GM19372 (cell line): ENCODE measurements at regions not wholly inside any gene's neighbourhood (a gene's known extent, or its start where the extent isn't known, plus 50 kb on each side); places are given as distances from the start of the nearest gene placed in this dataset.

Source experiments
- ATAC-seq: cut with Tn5 transposase; IDR thresholded peaks from one replicate; pipeline ENCODE4 v1.9.1; 2021; ENCODE audit warnings: mild to moderate bottlenecking, low read depth, moderate library complexity; ENCODE audit not compliant: unreplicated experiment

DNA sequence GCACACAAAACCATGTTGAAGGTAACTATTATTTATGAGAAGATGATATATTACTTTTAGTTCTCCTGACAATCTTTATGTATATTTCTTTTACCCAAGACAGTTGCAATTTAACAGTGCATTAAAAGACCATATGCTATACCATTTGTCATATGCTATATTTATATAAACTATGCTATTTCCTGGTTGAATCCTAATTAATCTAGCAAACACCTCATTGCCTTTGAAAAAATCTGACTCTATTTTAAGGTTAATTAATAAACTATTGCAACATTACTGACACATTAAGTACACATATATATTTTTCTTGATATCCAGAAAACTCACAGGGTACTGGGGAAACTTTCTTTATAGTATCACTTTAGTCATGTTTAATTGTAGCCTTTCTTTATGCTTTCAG, 649.4 kb upstream of the PCDH20 start:
- no peak for ATAC-seq

DNA sequence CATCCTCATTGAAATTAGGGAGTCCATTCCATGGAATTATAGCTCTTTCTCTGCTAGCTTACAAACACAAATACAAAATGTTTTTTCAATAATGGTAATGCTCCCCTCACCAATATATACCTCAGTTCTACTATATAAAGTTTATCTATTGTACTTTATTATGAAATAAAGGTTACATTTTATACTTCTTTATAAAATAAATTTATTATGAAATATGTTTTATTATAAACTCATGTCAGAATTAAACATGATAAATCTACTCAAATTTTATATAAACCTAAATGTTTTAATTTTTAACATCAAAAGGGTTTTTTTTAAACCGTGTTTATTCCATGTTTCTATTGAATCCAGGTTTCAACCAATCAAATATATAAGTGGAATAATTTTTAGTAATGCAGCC, 646.1 kb upstream of the PCDH20 start:
- no peak for ATAC-seq

DNA sequence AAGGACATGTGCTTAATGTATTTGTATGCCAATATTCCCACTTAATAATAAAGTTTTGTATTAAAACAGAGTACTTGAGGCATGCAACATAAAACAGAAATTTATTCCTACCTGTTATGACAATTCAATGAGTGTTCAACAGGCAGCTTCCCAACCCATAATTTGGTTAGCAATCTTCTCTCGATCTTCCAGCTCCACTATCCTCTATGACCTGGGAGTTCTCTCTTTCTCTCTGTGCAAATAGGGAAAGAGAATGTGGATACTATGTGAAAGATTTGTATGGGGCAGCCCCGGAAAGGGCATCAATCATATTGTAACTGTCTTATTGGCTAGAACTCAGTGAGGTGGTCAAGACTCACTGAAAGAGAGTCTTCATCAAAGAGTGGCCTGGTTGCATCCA, 644.9 kb upstream of the PCDH20 start:
- no peak for ATAC-seq

DNA sequence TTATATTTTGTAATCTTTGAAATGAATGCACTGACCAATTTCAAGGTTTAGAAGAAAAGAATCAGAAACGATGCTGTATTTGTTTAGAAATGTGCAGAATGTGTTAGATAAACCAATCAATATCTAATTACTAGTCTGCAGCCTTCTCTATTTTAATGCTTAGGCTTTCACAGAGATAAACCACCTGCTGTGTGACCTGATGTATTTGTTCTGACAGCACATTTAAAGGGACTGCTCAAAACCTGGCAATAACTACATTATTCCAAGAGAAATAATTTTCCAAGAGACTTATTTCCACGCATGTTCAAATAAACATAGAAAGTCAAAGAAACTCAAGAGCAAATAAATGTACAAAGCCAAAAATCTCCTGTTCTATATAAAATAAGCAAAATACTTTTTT, 641.6 kb upstream of the PCDH20 start:
- ATAC-seq = no peak

DNA sequence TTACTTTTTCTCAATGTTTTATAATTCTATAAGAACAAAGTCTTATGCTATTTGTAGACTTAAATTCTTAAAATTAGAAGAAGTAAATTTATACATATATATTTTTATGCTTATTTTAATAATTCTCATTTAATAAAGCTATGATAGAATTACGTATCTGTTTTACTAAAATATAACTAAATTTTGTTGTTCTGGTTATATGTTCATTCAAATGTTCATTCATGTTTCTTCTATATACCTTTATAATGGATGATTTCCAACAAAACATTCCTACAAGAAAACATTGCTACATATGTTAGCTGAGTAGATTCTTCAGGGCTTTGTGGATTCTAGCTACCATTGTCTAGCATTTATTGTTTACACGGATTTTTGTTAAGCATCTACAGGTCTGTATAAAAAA, 634.3 kb upstream of the PCDH20 start:
- ATAC-seq = no peak

DNA sequence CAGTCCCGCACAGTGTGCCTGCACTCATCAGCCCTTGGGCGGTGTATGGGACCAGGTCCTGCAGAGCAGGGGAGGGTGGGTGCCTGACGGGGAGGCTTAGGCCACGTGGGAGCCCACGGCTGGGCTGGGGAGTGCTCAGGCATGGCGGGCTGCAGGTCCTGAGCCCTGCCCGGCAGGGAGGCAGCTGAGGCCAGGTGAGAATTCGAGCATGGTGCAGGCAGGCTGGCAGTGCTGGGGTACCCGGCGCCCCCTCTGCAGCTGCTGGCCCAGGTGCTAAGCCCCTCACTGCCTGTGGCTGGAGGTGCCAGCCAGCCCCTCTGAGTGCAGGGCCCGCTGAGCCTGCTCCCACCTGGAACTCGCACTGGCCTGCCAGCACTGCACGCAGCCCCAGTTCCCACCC, 630.9 kb upstream of the PCDH20 start:
- ATAC-seq = no peak

DNA sequence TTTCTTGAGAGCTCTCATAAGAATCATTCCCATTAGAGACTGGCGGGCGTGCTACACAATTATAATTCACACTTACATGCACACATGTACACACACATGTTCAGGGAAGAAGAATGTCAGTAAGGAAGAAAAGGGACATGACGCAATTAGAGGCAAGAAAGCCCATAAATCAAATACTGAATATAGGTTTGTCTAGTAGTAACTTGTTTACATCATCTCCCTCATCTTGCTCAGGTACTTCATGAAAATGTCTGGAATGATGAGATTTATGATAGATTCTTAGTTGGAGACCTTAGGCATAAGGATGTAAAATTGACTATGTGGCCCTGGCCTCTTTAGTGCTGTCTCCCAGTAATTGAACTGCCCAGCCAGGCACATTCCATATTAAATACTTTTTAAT, 628.0 kb upstream of the PCDH20 start:
- no peak for ATAC-seq

DNA sequence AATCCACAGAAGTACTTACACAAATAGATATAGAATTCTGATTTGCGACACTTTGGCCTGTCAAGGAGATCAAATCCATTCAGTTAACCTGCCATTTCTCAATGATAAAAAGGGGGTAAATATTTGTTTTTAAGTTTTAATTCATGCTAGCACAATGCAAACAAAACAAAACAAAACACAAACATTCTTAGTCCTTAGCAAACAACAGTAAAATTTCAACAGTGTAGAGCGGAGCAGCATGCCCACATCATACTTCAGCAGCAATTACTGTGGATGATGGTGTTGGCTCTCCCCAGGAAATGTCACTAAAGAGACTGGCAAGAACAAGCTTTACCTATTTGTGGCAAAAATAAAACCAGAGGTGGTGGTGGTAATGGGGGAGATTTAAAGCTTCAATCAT, 625.2 kb upstream of the PCDH20 start:
- no peak for ATAC-seq

DNA sequence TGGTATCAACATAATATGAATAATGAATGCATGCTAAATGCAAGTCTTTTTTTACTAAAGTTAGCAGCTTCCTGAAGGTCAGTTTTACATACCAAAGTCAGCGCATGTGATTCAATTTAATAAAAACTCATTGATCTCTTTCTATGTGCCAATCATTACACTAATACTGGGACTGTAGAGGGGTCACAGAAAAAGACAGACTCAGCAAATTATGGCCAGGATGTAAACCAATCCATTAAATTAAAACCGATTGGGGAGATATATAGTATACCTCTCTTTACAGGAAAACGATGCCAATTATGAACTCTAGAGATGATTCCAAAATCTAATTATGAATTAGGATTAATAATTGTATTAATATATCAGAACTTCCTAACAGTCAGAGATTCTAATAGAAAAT, 624.4 kb upstream of the PCDH20 start:
- no peak for ATAC-seq

DNA sequence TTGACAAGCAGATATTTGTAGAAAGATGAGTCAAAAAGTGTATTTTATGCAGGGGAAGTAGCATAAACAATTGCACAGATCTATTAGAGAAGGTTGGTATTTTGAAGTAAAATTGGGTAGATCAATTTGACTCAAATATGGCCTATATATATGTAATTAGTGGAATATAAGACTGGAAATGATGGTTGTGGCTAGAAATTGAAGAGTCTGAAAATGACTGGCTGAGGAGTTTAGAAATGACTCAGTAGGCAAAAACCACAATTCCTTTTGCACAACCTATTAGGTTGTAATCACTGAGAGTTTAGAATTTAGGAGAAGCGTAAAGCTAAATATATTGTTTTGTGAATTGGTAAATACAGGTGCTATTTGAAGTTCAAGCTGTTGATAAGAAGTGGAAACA, 622.6 kb upstream of the PCDH20 start:
- ATAC-seq = no peak

DNA sequence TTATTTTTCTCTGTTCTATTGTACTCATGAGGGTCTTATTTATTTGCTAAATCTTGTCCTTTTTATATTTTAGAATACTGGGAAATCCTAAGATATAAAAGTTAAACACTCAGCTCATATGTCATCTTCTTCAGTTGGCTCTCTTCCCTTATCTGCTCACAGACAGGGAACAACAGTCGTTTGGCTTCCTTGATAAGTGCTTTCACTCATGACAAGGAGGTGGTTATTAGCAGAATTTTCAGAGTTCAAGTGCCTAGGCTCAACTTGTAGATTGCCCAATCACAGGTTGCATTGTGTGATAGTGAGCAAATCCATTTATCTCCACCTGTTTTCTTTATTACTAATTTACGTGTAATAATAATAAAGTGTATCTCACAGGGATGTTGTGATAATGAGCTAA, 620.3 kb upstream of the PCDH20 start:
- no peak for ATAC-seq

DNA sequence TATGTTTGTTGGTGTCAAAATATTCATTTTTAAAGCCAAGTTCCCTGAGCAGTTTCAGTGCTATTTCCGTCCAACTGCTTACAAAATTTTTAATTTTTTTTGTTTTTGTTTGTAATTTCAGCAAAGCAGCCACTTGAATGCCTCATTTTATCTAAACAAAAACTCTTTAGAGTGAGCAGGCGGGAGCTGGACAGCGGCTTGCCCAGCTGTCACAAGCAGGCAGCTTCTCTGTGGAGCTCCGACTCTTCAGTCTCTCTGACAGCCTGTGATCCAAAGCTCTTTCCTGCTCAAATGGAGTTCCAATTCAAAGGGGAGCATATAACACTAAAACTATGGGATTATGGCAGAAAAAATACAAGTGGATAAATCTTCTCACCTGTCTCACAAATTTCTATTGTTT, 618.3 kb upstream of the PCDH20 start:
- ATAC-seq = no peak

DNA sequence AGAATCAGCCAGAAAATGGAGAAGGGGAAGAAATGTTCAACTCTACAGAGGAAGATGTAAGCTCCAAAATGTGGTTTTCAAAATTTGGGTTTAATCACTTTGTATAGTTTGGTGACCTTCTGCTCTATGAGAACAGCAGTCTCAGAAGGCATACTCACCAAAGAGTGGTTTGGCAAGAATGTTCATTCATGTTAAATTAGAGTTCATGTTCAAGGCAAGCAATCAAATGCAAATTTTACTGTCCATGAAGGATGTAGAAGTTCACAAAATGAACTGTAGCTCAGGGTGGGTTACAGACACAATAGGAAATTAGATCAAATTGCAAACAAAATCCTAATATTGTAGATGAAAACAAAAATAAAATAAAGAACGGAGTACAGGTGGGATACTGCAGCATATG, 606.7 kb upstream of the PCDH20 start:
- no peak for ATAC-seq

DNA sequence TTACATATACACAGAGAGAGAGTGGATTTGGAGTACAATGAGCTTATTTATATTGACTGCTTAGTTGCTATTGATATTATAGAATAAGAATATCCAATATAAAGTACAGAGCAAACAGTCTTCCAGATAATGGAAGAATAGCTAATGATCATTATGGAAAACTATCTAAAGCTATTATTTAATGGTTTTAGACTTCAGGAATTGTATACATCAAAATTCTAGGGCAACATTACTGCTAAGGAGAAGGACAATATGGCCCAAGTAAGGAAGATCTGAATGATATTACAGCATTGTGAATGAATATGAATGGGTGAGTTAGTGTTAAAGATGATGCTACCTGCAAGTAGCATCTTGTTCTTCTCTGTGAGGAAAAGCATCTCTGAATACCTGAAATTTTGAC, 604.2 kb upstream of the PCDH20 start:
- ATAC-seq = no peak

DNA sequence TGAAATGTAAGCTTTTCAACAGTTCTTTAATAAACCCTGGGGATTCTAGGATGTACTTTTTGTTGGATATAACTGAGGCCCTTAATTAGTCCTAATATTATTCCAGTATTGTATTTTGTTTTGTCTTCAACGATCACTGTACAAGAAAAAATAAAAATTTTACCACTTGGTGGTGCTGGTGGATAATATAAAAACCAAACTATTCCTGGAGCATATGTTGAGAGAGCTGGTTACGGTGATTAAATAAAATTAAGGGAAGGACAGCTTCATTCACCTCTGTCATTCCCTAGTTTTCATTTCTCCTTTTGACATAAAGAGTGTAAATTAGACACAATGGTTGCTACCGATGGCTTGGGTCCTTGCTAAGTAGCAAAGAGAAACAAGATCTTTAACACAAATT, 598.6 kb upstream of the PCDH20 start:
- no peak for ATAC-seq

DNA sequence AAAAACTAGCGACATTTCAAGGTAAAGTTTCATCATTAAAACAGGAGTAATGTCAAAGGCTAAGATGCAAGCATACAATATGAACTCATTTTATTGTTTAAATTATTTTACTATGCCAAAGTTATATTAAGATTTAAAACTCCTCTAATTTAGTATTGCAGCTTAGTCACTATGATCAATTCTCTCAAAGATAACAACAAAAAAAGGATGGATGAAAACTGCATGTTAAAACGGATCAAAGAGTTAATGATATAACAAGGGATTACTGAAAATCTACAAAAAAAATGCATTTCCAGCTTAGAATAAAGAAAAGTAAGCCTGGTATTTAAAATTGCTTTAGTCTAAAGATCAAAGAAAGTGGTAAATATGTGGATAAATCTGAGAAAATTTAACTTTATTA, 587.8 kb upstream of the PCDH20 start:
- no peak for ATAC-seq

DNA sequence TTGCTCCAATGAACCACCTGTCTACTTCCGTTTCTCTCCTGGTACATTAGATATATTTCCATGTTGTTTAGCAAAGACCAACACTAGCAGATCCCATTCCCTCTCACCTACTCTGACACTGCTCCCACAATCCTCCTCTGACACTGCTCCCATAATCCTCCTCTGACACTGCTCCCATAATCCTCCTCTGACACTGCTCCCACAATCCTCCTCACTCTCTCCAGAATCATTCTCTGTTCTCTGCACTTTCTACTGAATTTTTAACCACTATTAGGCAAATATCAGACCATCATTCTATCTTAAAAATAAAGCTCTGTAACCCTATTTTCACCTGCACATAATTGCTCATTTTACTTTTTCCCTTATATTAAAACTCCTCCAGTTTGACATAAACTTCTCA, 578.5 kb upstream of the PCDH20 start:
- no peak for ATAC-seq

DNA sequence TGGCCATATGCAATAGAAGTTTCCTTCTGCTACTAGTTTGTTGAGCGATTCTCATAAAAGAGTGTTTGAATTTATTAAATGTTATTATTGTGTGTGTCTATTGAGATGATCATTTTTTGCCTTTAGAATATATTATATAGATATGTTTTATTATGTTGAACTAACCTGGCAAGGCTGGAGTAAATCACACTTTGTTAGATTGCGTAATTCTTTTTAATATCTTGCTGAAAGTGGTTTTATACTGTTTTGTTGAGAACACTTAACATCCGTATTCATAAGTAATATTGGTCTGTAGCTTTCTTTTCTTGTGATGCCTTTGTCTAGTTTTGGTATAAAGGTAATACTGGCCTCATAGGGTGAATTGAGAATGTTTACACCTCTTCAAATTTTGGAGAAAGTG, 574.3 kb upstream of the PCDH20 start:
- no peak for ATAC-seq

DNA sequence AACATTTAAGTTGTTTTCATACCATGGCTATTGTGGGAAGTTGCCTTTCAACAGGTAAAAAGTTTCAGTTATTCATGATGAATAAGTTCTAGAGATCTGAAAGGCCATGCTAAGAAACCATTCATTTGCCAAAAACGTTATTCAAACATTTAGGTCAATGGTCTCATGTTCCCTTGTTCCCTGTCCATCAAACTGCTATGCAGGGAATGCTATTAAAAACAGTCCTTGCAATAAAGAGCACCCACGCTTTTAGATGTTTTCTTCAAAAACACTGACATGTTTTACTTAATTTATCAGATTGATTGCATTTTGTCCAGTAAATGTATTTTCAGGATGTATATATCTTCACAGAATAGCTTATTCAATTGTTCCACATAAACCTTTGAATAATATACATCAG, 573.2 kb upstream of the PCDH20 start:
- ATAC-seq = no peak

DNA sequence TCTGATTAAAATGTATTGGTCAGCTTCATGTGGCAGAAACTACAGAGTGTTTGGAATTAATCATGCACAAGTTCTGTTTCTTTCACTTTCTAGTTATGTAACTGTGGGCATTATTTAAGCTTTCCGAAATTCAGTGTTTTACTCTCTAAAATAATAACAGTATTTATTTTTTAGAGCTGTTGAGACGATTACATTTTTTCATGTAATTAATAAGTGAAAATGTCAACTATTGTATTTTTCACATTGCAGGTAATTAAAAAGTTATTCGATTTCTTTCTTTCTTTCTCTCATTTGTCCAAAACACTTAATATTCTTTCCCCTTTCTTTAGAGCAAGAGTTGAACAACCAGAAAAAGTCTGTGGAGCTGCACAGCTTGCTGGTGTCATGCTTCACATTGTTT, 559.4 kb upstream of the PCDH20 start:
- ATAC-seq = no peak

DNA sequence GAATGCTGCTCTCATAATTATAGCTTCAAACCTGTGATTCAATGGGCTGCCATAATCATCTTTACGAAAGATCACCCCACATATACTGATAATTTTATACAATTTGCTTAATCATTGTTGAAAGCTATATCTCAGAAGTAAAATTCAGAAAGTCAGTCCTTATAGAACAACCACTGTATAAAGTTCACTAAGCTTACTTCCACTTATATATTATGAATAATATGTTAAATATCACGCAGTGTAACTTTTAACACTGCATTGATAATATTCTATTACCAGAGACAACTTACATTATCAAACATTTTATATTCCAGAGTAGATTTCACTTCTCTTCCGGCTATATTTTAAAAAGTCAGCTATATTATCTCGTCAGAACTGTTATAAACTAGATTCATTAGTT, 550.1 kb upstream of the PCDH20 start:
- no peak for ATAC-seq

DNA sequence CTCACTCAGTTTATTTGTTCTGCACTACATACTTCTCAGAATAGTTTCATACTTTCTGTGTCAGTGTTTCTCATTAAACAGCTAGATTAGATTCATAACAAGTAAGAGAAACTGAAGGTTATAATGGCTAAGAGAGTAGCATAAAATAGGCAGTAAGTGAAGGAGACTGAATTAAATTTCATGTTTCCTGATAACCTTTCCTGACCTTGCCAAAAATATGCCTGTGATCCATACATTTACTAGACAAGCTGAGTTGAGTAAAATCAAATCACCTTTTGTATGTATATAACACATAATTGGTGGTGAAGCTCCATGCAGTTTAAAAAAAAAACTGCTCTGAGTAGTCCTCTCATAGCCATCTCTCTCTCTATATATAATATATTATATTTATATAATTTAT, 545.3 kb upstream of the PCDH20 start:
- ATAC-seq = no peak

DNA sequence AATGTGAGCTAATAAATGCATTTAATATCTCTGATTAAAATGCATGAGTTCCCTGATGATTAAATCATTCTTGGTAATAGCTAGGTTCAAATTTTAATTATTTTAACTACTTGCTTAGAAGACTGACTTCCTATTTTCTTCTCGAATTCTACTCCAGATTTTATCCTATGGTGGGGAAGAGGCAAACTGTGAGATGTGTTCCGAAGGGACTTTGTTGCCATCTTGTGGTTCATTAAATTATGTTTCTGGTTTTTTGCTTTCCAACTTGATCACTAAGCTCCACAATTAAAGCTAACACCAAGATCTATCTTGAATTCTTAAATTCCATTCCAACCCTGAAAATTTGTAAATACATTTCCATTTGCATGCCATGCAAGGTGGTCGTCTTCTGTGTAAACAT, 538.4 kb upstream of the PCDH20 start:
- ATAC-seq = no peak

DNA sequence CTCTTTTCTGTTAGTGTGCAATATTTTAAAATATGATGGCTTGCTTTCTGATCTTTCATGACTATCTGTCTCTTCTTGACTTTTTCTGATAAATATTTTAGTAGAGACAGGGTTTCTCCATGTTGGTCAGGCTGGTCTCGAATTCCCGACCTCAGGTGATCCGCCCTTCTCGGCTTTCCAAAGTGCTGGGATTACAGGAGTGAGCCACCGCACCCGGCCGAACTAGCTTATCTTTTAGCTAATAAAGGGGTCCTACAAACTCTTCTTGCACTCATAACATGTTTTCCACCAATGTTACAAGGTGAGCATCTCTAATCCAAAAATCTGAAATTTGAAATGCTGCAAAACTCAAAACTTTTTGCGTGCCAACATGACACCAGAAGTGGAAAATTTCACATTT, 535.2 kb upstream of the PCDH20 start:
- no peak for ATAC-seq
